Mesendoderm (in vitro differentiated cells): ENCODE measurements at regions not wholly inside any gene's neighbourhood (a gene's known extent, or its start where the extent isn't known, plus 50 kb on each side); places are given as distances from the start of the nearest gene placed in this dataset.

ENCODE experiments used
- DNase-seq: peaks from one replicate; pipeline ENCODE4 v3.0.0; 2013
- H2AK5ac ChIP-seq: 2 replicates; pipeline ENCODE4 v1.6.1; 2013; ENCODE audit warnings: low read length, inconsistent platforms
- H2BK120ac ChIP-seq: 2 replicates; pipeline ENCODE4 v1.6.1; 2013; ENCODE audit warnings: low read depth, mild to moderate bottlenecking, low read length, moderate library complexity, mixed read lengths
- H2BK15ac ChIP-seq: replicated peaks from 2 replicates; pipeline ENCODE4 v1.6.1; 2013; ENCODE audit warnings: low read depth, mild to moderate bottlenecking, moderate library complexity
- H2BK5ac ChIP-seq: 2 replicates; pipeline ENCODE4 v1.6.1; 2013; ENCODE audit warnings: low read length, inconsistent platforms
- H3K18ac ChIP-seq: 2 replicates; pipeline ENCODE4 v1.6.1; 2013; ENCODE audit warnings: mild to moderate bottlenecking, low read length, mixed read lengths
- H3K23ac ChIP-seq: one replicate; pipeline ENCODE4 v1.6.1; 2013; ENCODE audit warnings: low read length
- H3K27ac ChIP-seq: 2 replicates; pipeline ENCODE4 v1.5.1; 2013; ENCODE audit warnings: low read depth, mild to moderate bottlenecking, inconsistent platforms, low read length, moderate library complexity
- H3K27me3 ChIP-seq: 2 replicates; pipeline ENCODE4 v1.6.1; 2013; ENCODE audit warnings: low read length, control low read depth, mild to moderate bottlenecking, inconsistent platforms; ENCODE audit not compliant: insufficient read depth, poor library complexity
- H3K36me3 ChIP-seq: 2 replicates; pipeline ENCODE4 v1.6.1; 2013; ENCODE audit warnings: low read length, inconsistent platforms; ENCODE audit not compliant: control insufficient read depth, insufficient read depth
- H3K4ac ChIP-seq: one replicate; pipeline ENCODE4 v1.6.1; 2013; ENCODE audit warnings: low read depth, mild to moderate bottlenecking, low read length, moderate library complexity
- H3K4me1 ChIP-seq: 2 replicates; pipeline ENCODE4 v1.6.1; 2013; ENCODE audit warnings: low read depth, low read length, inconsistent platforms; ENCODE audit not compliant: control insufficient read depth
- H3K4me2 ChIP-seq: 2 replicates; pipeline ENCODE4 v1.6.1; 2013; ENCODE audit warnings: low read length
- H3K4me3 ChIP-seq: 2 replicates; pipeline ENCODE4 v1.5.1; 2013; ENCODE audit warnings: mild to moderate bottlenecking, low read length
- H3K56ac ChIP-seq: one replicate; pipeline ENCODE4 v1.6.1; 2013; ENCODE audit warnings: low read length
- H3K79me1 ChIP-seq: 2 replicates; pipeline ENCODE4 v1.6.1; 2013; ENCODE audit warnings: low read length, inconsistent platforms
- H3K79me2 ChIP-seq: 2 replicates; pipeline ENCODE4 v1.6.1; 2013; ENCODE audit warnings: mild to moderate bottlenecking, low read length; ENCODE audit not compliant: control insufficient read depth, insufficient read depth
- H3K9ac ChIP-seq: 2 replicates; pipeline ENCODE4 v1.6.1; 2013; ENCODE audit warnings: low read length, inconsistent platforms
- H4K5ac ChIP-seq: one replicate; pipeline ENCODE4 v1.6.1; 2013; ENCODE audit warnings: low read length
- H4K8ac ChIP-seq: one replicate; pipeline ENCODE4 v1.6.1; 2013; ENCODE audit warnings: low read depth, mild to moderate bottlenecking, control low read depth, low read length, moderate library complexity
- WGBS: extraction: QIAGEN DNeasy Blood & Tissue Kit; methylation state at CpG from one replicate; pipeline ENCODE4 v1.1.7; 2013; ENCODE audit warnings: low lambda C conversion rate, missing lambda C conversion rate; ENCODE audit not compliant: insufficient coverage; ENCODE audit errors: extremely low coverage; 5-methylcytosine and 5-hydroxymethylcytosine counted together

GRCh38 chr7:21020667-21021066, 234.0 kb upstream of the SP8 start:
- H2BK120ac ChIP-seq = no peak overlapping the region
- DNase-seq = no peak
- no peak overlapping the region for H3K4me3 ChIP-seq
- H3K36me3 ChIP-seq = no peaks in the 10 kb centered on the region
- no peak overlapping the region for H3K23ac ChIP-seq
- H2BK5ac ChIP-seq = no peak overlapping the region
- WGBS = no CpG with 5 or more reads among the region's 2 CpGs
- no peak overlapping the region for H3K56ac ChIP-seq
- H3K27ac ChIP-seq = no peak overlapping the region
- no peak overlapping the region for H3K4ac ChIP-seq
- H4K8ac ChIP-seq = no peak overlapping the region
- H2AK5ac ChIP-seq = no peak overlapping the region
- H3K79me1 ChIP-seq = no peaks in the 10 kb centered on the region
- no peak overlapping the region for H4K5ac ChIP-seq
- H3K18ac ChIP-seq = no peak overlapping the region
- no peaks in the 10 kb centered on the region for H3K79me2 ChIP-seq
- peaks cover 2% of the 10 kb centered on the region for H3K4me1 ChIP-seq
- no peak overlapping the region for H2BK15ac ChIP-seq
- H3K4me2 ChIP-seq = no peak overlapping the region
- no peaks in the 10 kb centered on the region for H3K27me3 ChIP-seq
- no peak overlapping the region for H3K9ac ChIP-seq

GRCh38 chr7:21023841-21024484, 237.3 kb upstream of the SP8 start:
- Histone ChIP-seq H4K5ac (no peak overlapping the region), H3K23ac (no peak overlapping the region), H3K4me3 (no peak overlapping the region), H3K9ac (no peak overlapping the region), H2BK120ac (no peak overlapping the region), H3K4ac (no peak overlapping the region), H2BK15ac (no peak overlapping the region), H3K79me2 (no peaks in the 10 kb centered on the region), H3K4me1 (peaks cover 2% of the 10 kb centered on the region), H3K79me1 (no peaks in the 10 kb centered on the region), H3K36me3 (no peaks in the 10 kb centered on the region), H4K8ac (no peak overlapping the region), H3K27me3 (no peaks in the 10 kb centered on the region), H3K4me2 (no peak overlapping the region), H3K18ac (no peak overlapping the region), H2AK5ac (no peak overlapping the region), H3K56ac (no peak overlapping the region), H3K27ac (no peak overlapping the region), H2BK5ac (no peak overlapping the region)
- DNase-seq = peak; percentile 12
- no CpG with 5 or more reads among the region's 6 CpGs for WGBS

GRCh38 chr7:21024485-21024867, 237.8 kb upstream of the SP8 start:
- Histone ChIP-seq H3K9ac (no peak overlapping the region), H2BK120ac (no peak overlapping the region), H2BK5ac (no peak overlapping the region), H3K23ac (no peak overlapping the region), H3K4me3 (no peak overlapping the region), H3K18ac (no peak overlapping the region), H4K5ac (no peak overlapping the region), H3K79me2 (no peaks in the 10 kb centered on the region), H3K56ac (no peak overlapping the region), H3K27me3 (no peaks in the 10 kb centered on the region), H4K8ac (no peak overlapping the region), H2BK15ac (no peak overlapping the region), H3K4me1 (peaks cover 2% of the 10 kb centered on the region), H2AK5ac (no peak overlapping the region), H3K27ac (no peak overlapping the region), H3K4me2 (no peak overlapping the region), H3K36me3 (no peaks in the 10 kb centered on the region), H3K4ac (no peak overlapping the region), H3K79me1 (no peaks in the 10 kb centered on the region)
- DNase-seq = no peak
- no CpG with 5 or more reads among the region's 5 CpGs for WGBS

- H3K4me3 ChIP-seq = no peak overlapping the region
- no peak overlapping the region for H3K27ac ChIP-seq
- H3K18ac ChIP-seq = no peak overlapping the region
Measured at GRCh38 chr7:21028186-21028585, 241.5 kb upstream of the SP8 start.

GRCh38 chr7:21028599-21028998, 241.9 kb upstream of the SP8 start:
- Histone ChIP-seq H4K5ac (no peak overlapping the region), H3K4ac (no peak overlapping the region), H3K23ac (no peak overlapping the region), H3K18ac (no peak overlapping the region), H3K27me3 (no peaks in the 10 kb centered on the region), H3K79me2 (no peaks in the 10 kb centered on the region), H2AK5ac (no peak overlapping the region), H3K4me2 (no peak overlapping the region), H4K8ac (no peak overlapping the region), H3K27ac (no peak overlapping the region), H2BK120ac (no peak overlapping the region), H3K36me3 (no peaks in the 10 kb centered on the region), H3K9ac (no peak overlapping the region), H2BK15ac (no peak overlapping the region), H3K4me1 (peaks cover 2% of the 10 kb centered on the region), H3K79me1 (no peaks in the 10 kb centered on the region), H2BK5ac (no peak overlapping the region), H3K56ac (no peak overlapping the region), H3K4me3 (no peak overlapping the region)
- DNase-seq = no peak
- WGBS = no CpG with 5 or more reads among the region's 3 CpGs

More at GRCh38 chr7:21028186-21028585, 241.5 kb upstream of the SP8 start:
- Histone ChIP-seq H2BK5ac (no peak overlapping the region), H3K23ac (no peak overlapping the region), H2BK120ac (no peak overlapping the region), H3K79me2 (no peaks in the 10 kb centered on the region), H3K79me1 (no peaks in the 10 kb centered on the region), H3K56ac (no peak overlapping the region), H3K9ac (no peak overlapping the region), H3K4ac (no peak overlapping the region), H4K8ac (no peak overlapping the region), H2AK5ac (no peak overlapping the region), H3K4me2 (no peak overlapping the region), H3K27me3 (no peaks in the 10 kb centered on the region), H4K5ac (no peak overlapping the region), H2BK15ac (no peak overlapping the region), H3K36me3 (no peaks in the 10 kb centered on the region), H3K4me1 (peaks cover 2% of the 10 kb centered on the region)
- no CpG with 5 or more reads among the region's 13 CpGs for WGBS
- DNase-seq = peak; percentile 36

- Histone ChIP-seq H2BK5ac (no peak overlapping the region), H3K27ac (no peak overlapping the region), H3K79me1 (no peaks in the 10 kb centered on the region), H3K56ac (no peak overlapping the region), H3K23ac (no peak overlapping the region), H3K4me3 (no peak overlapping the region), H3K27me3 (no peaks in the 10 kb centered on the region), H3K18ac (no peak overlapping the region), H3K9ac (no peak overlapping the region), H2BK120ac (no peak overlapping the region), H4K5ac (no peak overlapping the region), H2AK5ac (no peak overlapping the region), H4K8ac (no peak overlapping the region), H3K4ac (no peak overlapping the region), H2BK15ac (no peak overlapping the region), H3K79me2 (no peaks in the 10 kb centered on the region), H3K4me1 (peaks cover 2% of the 10 kb centered on the region), H3K4me2 (no peak overlapping the region), H3K36me3 (no peaks in the 10 kb centered on the region)
- no peak for DNase-seq
- WGBS = no CpG with 5 or more reads among the region's 6 CpGs
Measured at GRCh38 chr7:21029006-21029405, 242.3 kb upstream of the SP8 start.
